ENCODE measurements at regions not wholly inside any gene's neighbourhood (a gene's known extent, or its start where the extent isn't known, plus 50 kb on each side); places are given as distances from the start of the nearest gene placed in this dataset.
A peak's percentile ranks its signal among the peaks of the same experiment; 100 is the strongest.

GRCh38 chr6:105476978-105477377 lies 74.1 kb upstream of the PREP start:
- Histone ChIP-seq H3K4me3 (ENCODE audit: insufficient read depth, low read depth, low read length) (no peak overlapping the region), H3K4me1 (ENCODE audit: control insufficient read depth, insufficient read depth, low read length) (no peaks in the 10 kb centered on the region), H3K36me3 (ENCODE audit: control insufficient read depth, insufficient read depth, low read length) (no peaks in the 10 kb centered on the region), H3K9me3 (ENCODE audit: control insufficient read depth, low read length) (no peaks in the 10 kb centered on the region), H3K27ac (ENCODE audit: insufficient read depth, low read depth, low read length, poor library complexity, severe bottlenecking) (no peak overlapping the region), H3K27me3 (ENCODE audit: control insufficient read depth, insufficient read depth, low read length, poor library complexity, severe bottlenecking) (no peaks in the 10 kb centered on the region)

GRCh38 chr6:105474234-105474633 lies 71.4 kb upstream of the PREP start:
- 68% methylated on average over 4 to 5 of the region's 5 CpGs for WGBS, 2 experiments
- Histone ChIP-seq H3K27ac (ENCODE audit: insufficient read depth, low read depth, low read length, poor library complexity, severe bottlenecking) (no peak overlapping the region), H3K36me3 (ENCODE audit: control insufficient read depth, insufficient read depth, low read length) (no peaks in the 10 kb centered on the region), H3K9me3 (ENCODE audit: control insufficient read depth, low read length) (no peaks in the 10 kb centered on the region), H3K4me3 (ENCODE audit: insufficient read depth, low read depth, low read length) (no peak overlapping the region), H3K4me1 (ENCODE audit: control insufficient read depth, insufficient read depth, low read length) (no peaks in the 10 kb centered on the region), H3K27me3 (ENCODE audit: control insufficient read depth, insufficient read depth, low read length, poor library complexity, severe bottlenecking) (no peaks in the 10 kb centered on the region)

- Histone ChIP-seq H3K4me1 (ENCODE audit: control insufficient read depth, insufficient read depth, low read length) (no peaks in the 10 kb centered on the region), H3K27me3 (ENCODE audit: control insufficient read depth, insufficient read depth, low read length, poor library complexity, severe bottlenecking) (no peaks in the 10 kb centered on the region), H3K27ac (ENCODE audit: insufficient read depth, low read depth, low read length, poor library complexity, severe bottlenecking) (no peak overlapping the region), H3K4me3 (ENCODE audit: insufficient read depth, low read depth, low read length) (no peak overlapping the region), H3K9me3 (ENCODE audit: control insufficient read depth, low read length) (no peaks in the 10 kb centered on the region), H3K36me3 (ENCODE audit: control insufficient read depth, insufficient read depth, low read length) (no peaks in the 10 kb centered on the region)
- 87 to 92% methylated on average over 2 of the region's 2 CpGs for WGBS, 2 experiments
Measured at GRCh38 chr6:105469946-105470345, 67.1 kb upstream of the PREP start.

GRCh38 chr6:105468850-105469249 lies 66.0 kb upstream of the PREP start:
- Histone ChIP-seq H3K4me1 (ENCODE audit: control insufficient read depth, insufficient read depth, low read length) (no peaks in the 10 kb centered on the region), H3K9me3 (ENCODE audit: control insufficient read depth, low read length) (no peaks in the 10 kb centered on the region), H3K27me3 (ENCODE audit: control insufficient read depth, insufficient read depth, low read length, poor library complexity, severe bottlenecking) (no peaks in the 10 kb centered on the region), H3K4me3 (ENCODE audit: insufficient read depth, low read depth, low read length) (no peak overlapping the region), H3K27ac (ENCODE audit: insufficient read depth, low read depth, low read length, poor library complexity, severe bottlenecking) (no peak overlapping the region), H3K36me3 (ENCODE audit: control insufficient read depth, insufficient read depth, low read length) (no peaks in the 10 kb centered on the region)
- WGBS, 2 experiments = 72 to 81% methylated on average over 3 to 4 of the region's 4 CpGs

- Histone ChIP-seq H3K27me3 (ENCODE audit: control insufficient read depth, insufficient read depth, low read length, poor library complexity, severe bottlenecking) (no peaks in the 10 kb centered on the region), H3K36me3 (ENCODE audit: control insufficient read depth, insufficient read depth, low read length) (no peaks in the 10 kb centered on the region), H3K9me3 (ENCODE audit: control insufficient read depth, low read length) (peaks cover 2% of the 10 kb centered on the region), H3K4me3 (ENCODE audit: insufficient read depth, low read depth, low read length) (no peak overlapping the region), H3K27ac (ENCODE audit: insufficient read depth, low read depth, low read length, poor library complexity, severe bottlenecking) (no peak overlapping the region), H3K4me1 (ENCODE audit: control insufficient read depth, insufficient read depth, low read length) (peaks cover 6% of the 10 kb centered on the region)
- WGBS, 2 experiments = 91 to 97% methylated on average over 4 of the region's 4 CpGs
Measured at GRCh38 chr6:105460860-105461259, 58.0 kb upstream of the PREP start.

- 89 to 92% methylated on average over 1 of the region's 1 CpG for WGBS, 2 experiments
- H3K4me3 ChIP-seq (ENCODE audit: insufficient read depth, low read depth, low read length) = no peak overlapping the region
- no peaks in the 10 kb centered on the region for H3K27me3 ChIP-seq (ENCODE audit: control insufficient read depth, insufficient read depth, low read length, poor library complexity, severe bottlenecking)
- H3K36me3 ChIP-seq (ENCODE audit: control insufficient read depth, insufficient read depth, low read length) = no peaks in the 10 kb centered on the region
- H3K4me1 ChIP-seq (ENCODE audit: control insufficient read depth, insufficient read depth, low read length) = peaks cover 6% of the 10 kb centered on the region
- peaks cover 4% of the 10 kb centered on the region for H3K9me3 ChIP-seq (ENCODE audit: control insufficient read depth, low read length)
- no peak overlapping the region for H3K27ac ChIP-seq (ENCODE audit: insufficient read depth, low read depth, low read length, poor library complexity, severe bottlenecking)
Measured at GRCh38 chr6:105459864-105460263, 57.0 kb upstream of the PREP start.

GRCh38 chr6:105459049-105459448 lies 56.2 kb upstream of the PREP start:
- H3K9me3 ChIP-seq (ENCODE audit: control insufficient read depth, low read length) = peaks cover 4% of the 10 kb centered on the region
- no peak overlapping the region for H3K4me3 ChIP-seq (ENCODE audit: insufficient read depth, low read depth, low read length)
- no peaks in the 10 kb centered on the region for H3K36me3 ChIP-seq (ENCODE audit: control insufficient read depth, insufficient read depth, low read length)
- H3K27me3 ChIP-seq (ENCODE audit: control insufficient read depth, insufficient read depth, low read length, poor library complexity, severe bottlenecking) = no peaks in the 10 kb centered on the region
- WGBS, 2 experiments = 97% methylated on average over 9 of the region's 9 CpGs
- peaks cover 6% of the 10 kb centered on the region for H3K4me1 ChIP-seq (ENCODE audit: control insufficient read depth, insufficient read depth, low read length)
- H3K27ac ChIP-seq (ENCODE audit: insufficient read depth, low read depth, low read length, poor library complexity, severe bottlenecking) = no peak overlapping the region

GRCh38 chr6:105458551-105458950 lies 55.7 kb upstream of the PREP start:
- Histone ChIP-seq H3K4me3 (ENCODE audit: insufficient read depth, low read depth, low read length) (no peak overlapping the region), H3K36me3 (ENCODE audit: control insufficient read depth, insufficient read depth, low read length) (no peaks in the 10 kb centered on the region), H3K27me3 (ENCODE audit: control insufficient read depth, insufficient read depth, low read length, poor library complexity, severe bottlenecking) (no peaks in the 10 kb centered on the region), H3K4me1 (ENCODE audit: control insufficient read depth, insufficient read depth, low read length) (peaks cover 8% of the 10 kb centered on the region), H3K27ac (ENCODE audit: insufficient read depth, low read depth, low read length, poor library complexity, severe bottlenecking) (no peak overlapping the region), H3K9me3 (ENCODE audit: control insufficient read depth, low read length) (peaks cover 4% of the 10 kb centered on the region)
- 100% methylated on average over 1 of the region's 1 CpG; no CpG with 5 or more reads in 1 of the 2 experiments for WGBS, 2 experiments

- H3K27ac ChIP-seq (ENCODE audit: insufficient read depth, low read depth, low read length, poor library complexity, severe bottlenecking) = no peak overlapping the region
- peaks cover 9% of the 10 kb centered on the region for H3K4me1 ChIP-seq (ENCODE audit: control insufficient read depth, insufficient read depth, low read length)
- no peak overlapping the region for H3K4me3 ChIP-seq (ENCODE audit: insufficient read depth, low read depth, low read length)
- peaks cover 4% of the 10 kb centered on the region for H3K9me3 ChIP-seq (ENCODE audit: control insufficient read depth, low read length)
- no peaks in the 10 kb centered on the region for H3K27me3 ChIP-seq (ENCODE audit: control insufficient read depth, insufficient read depth, low read length, poor library complexity, severe bottlenecking)
- no peaks in the 10 kb centered on the region for H3K36me3 ChIP-seq (ENCODE audit: control insufficient read depth, insufficient read depth, low read length)
Measured at GRCh38 chr6:105458084-105458483, 55.2 kb upstream of the PREP start.

GRCh38 chr6:105453968-105454367 lies 51.1 kb upstream of the PREP start:
- no peak overlapping the region for H3K4me3 ChIP-seq (ENCODE audit: insufficient read depth, low read depth, low read length)
- H3K9me3 ChIP-seq (ENCODE audit: control insufficient read depth, low read length) = peaks cover 2% of the 10 kb centered on the region
- no peaks in the 10 kb centered on the region for H3K36me3 ChIP-seq (ENCODE audit: control insufficient read depth, insufficient read depth, low read length)
- peaks cover 15% of the 10 kb centered on the region for H3K4me1 ChIP-seq (ENCODE audit: control insufficient read depth, insufficient read depth, low read length)
- H3K27me3 ChIP-seq (ENCODE audit: control insufficient read depth, insufficient read depth, low read length, poor library complexity, severe bottlenecking) = no peaks in the 10 kb centered on the region
- H3K27ac ChIP-seq (ENCODE audit: insufficient read depth, low read depth, low read length, poor library complexity, severe bottlenecking) = peak overlapping the region; percentile 61
- WGBS, 2 experiments = 50 to 69% methylated on average over 1 of the region's 1 CpG
